Parathyroid adenoma (tissue), 2 donors: ENCODE measurements at regions not wholly inside any gene's neighbourhood (a gene's known extent, or its start where the extent isn't known, plus 50 kb on each side); places are given as distances from the start of the nearest gene placed in this dataset.

Experiments
- H2AFZ ChIP-seq: fragments of 300-600 bp; sonication (generic); one replicate; pipeline ENCODE4 v1.7.0; 2017; ENCODE audit warnings: antibody characterized with exemption, mild to moderate bottlenecking
- H3K27ac ChIP-seq: fragments of 300-600 bp; sonication (generic); one replicate; pipeline ENCODE4 v1.7.0; 2017
- H3K27me3 ChIP-seq: fragments of 300-600 bp; sonication (generic); one replicate; pipeline ENCODE4 v1.7.0; 2017; ENCODE audit warnings: low read length; ENCODE audit not compliant: control insufficient read depth, insufficient read depth
- H3K36me3 ChIP-seq: fragments of 300-600 bp; sonication (generic); one replicate; pipeline ENCODE4 v1.7.0; 2017; ENCODE audit warnings: low read length; ENCODE audit not compliant: control insufficient read depth, insufficient read depth
- H3K4me1 ChIP-seq: fragments of 300-600 bp; sonication (generic); one replicate; pipeline ENCODE4 v1.7.0; 2017; ENCODE audit warnings: control low read depth
- H3K4me2 ChIP-seq: fragments of 300-600 bp; sonication (generic); one replicate; pipeline ENCODE4 v1.7.0; 2017; ENCODE audit warnings: low read length
- H3K4me3 ChIP-seq: fragments of 300-600 bp; sonication (generic); one replicate; pipeline ENCODE4 v1.7.0; 2017; ENCODE audit warnings: low read depth, low read length
- H3K79me2 ChIP-seq: fragments of 300-600 bp; sonication (generic); one replicate; pipeline ENCODE4 v1.7.0; 2017; ENCODE audit warnings: control low read depth
- H3K9ac ChIP-seq: fragments of 300-600 bp; sonication (generic); one replicate; pipeline ENCODE4 v1.7.0; 2017; ENCODE audit warnings: mild to moderate bottlenecking
- H3K9me3 ChIP-seq: fragments of 300-600 bp; sonication (generic); one replicate; pipeline ENCODE4 v1.7.0; 2017; ENCODE audit warnings: low read length; ENCODE audit not compliant: control insufficient read depth
- CTCF ChIP-seq: fragments of 300-600 bp; sonication (generic); IDR thresholded peaks from one replicate; pipeline ENCODE4 v1.7.0; 2017; ENCODE audit warnings: antibody characterized with exemption, mild to moderate bottlenecking
- donor health status: primary hyperparathyroidism.

GRCh38 chr18:69128978-69129377, 271.7 kb upstream of the DOK6 start:
- H3K9ac ChIP-seq = no peak overlapping the region
- no peaks in the 10 kb centered on the region for H3K4me1 ChIP-seq
- no peak overlapping the region for H2AFZ ChIP-seq
- no peak overlapping the region for H3K4me2 ChIP-seq
- no peaks in the 10 kb centered on the region for H3K27me3 ChIP-seq
- no peaks in the 10 kb centered on the region for H3K36me3 ChIP-seq
- H3K9me3 ChIP-seq = no peaks in the 10 kb centered on the region
- H3K4me3 ChIP-seq = no peak overlapping the region
- no peaks in the 10 kb centered on the region for H3K79me2 ChIP-seq
- H3K27ac ChIP-seq = no peak overlapping the region
- no peak for TF ChIP-seq CTCF

GRCh38 chr18:69138088-69138487, 262.6 kb upstream of the DOK6 start:
- Histone ChIP-seq H3K27ac (no peak overlapping the region), H3K36me3 (no peaks in the 10 kb centered on the region), H3K4me3 (no peak overlapping the region), H3K79me2 (no peaks in the 10 kb centered on the region), H2AFZ (no peak overlapping the region), H3K9ac (no peak overlapping the region), H3K27me3 (no peaks in the 10 kb centered on the region), H3K4me2 (no peak overlapping the region), H3K4me1 (no peaks in the 10 kb centered on the region), H3K9me3 (no peaks in the 10 kb centered on the region)
- TF ChIP-seq CTCF = no peak

GRCh38 chr18:69143084-69143483, 257.6 kb upstream of the DOK6 start:
- no peak for TF ChIP-seq CTCF
- Histone ChIP-seq H3K9ac (no peak overlapping the region), H3K9me3 (no peaks in the 10 kb centered on the region), H3K4me2 (no peak overlapping the region), H3K27ac (no peak overlapping the region), H2AFZ (no peak overlapping the region), H3K4me3 (no peak overlapping the region), H3K27me3 (no peaks in the 10 kb centered on the region), H3K79me2 (no peaks in the 10 kb centered on the region), H3K4me1 (no peaks in the 10 kb centered on the region), H3K36me3 (no peaks in the 10 kb centered on the region)

- Histone ChIP-seq H3K27ac (no peak overlapping the region), H3K9ac (no peak overlapping the region), H3K27me3 (no peaks in the 10 kb centered on the region), H3K4me1 (no peaks in the 10 kb centered on the region), H3K36me3 (no peaks in the 10 kb centered on the region), H3K9me3 (no peaks in the 10 kb centered on the region), H3K4me3 (no peak overlapping the region), H3K4me2 (no peak overlapping the region), H2AFZ (no peak overlapping the region), H3K79me2 (no peaks in the 10 kb centered on the region)
- TF ChIP-seq CTCF = no peak
Measured at GRCh38 chr18:69152436-69152835, 248.3 kb upstream of the DOK6 start.

- Histone ChIP-seq H3K9me3 (no peaks in the 10 kb centered on the region), H3K4me3 (no peak overlapping the region), H3K27me3 (no peaks in the 10 kb centered on the region), H3K27ac (no peak overlapping the region), H3K79me2 (no peaks in the 10 kb centered on the region), H3K4me2 (no peak overlapping the region), H3K36me3 (no peaks in the 10 kb centered on the region), H3K4me1 (no peaks in the 10 kb centered on the region), H2AFZ (no peak overlapping the region), H3K9ac (no peak overlapping the region)
- TF ChIP-seq CTCF = no peak
Measured at GRCh38 chr18:69157906-69158305, 242.8 kb upstream of the DOK6 start.
